Neuron (in vitro differentiated cells): ENCODE measurements at regions not wholly inside any gene's neighbourhood (a gene's known extent, or its start where the extent isn't known, plus 50 kb on each side); places are given as distances from the start of the nearest gene placed in this dataset.
"Not testable (repeated sequence)": the region's sequence is repeated elsewhere in the genome, so short reads cannot be mapped to it uniquely, and the experiment has no call there.

Experiments used
- H2AFZ ChIP-seq: one replicate; pipeline ENCODE4 v1.6.1; 2013; ENCODE audit warnings: low read depth, mild to moderate bottlenecking, inconsistent platforms, low read length, moderate library complexity
- H3K27me3 ChIP-seq: one replicate; pipeline ENCODE4 v1.6.1; 2013; ENCODE audit warnings: low read length; ENCODE audit not compliant: insufficient read depth
- H3K36me3 ChIP-seq: one replicate; pipeline ENCODE4 v1.6.1; 2013; ENCODE audit warnings: low read length; ENCODE audit not compliant: insufficient read depth
- H3K4me1 ChIP-seq: one replicate; pipeline ENCODE4 v1.6.1; 2013; ENCODE audit warnings: low read length; ENCODE audit not compliant: insufficient read depth
- H3K4me3 ChIP-seq: 2 replicates; pipeline ENCODE4 v1.5.1; 2013; ENCODE audit warnings: mild to moderate bottlenecking, low read length, moderate library complexity
- H3K9me3 ChIP-seq: one replicate; pipeline ENCODE4 v1.6.1; 2013; ENCODE audit warnings: low read length

DNA sequence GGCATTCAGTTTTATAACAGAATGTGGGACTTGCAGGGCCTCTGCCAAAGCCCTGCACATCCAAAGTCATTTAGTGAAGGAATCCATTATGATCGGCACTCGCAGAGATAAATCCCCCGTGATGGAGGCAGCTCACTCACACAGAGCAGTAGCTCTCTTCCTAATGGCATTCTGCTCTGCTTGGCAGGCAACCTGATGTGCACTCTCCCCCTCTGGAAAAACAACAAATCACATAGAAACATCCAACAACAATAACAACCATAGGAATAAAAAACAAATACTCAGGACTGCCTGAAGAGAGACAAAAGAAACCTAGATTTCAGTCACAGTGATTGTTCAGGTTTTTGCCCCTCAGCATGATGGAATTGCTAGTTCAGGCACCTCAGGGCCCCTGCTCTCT lies 59.7 kb downstream of the NAA11 start:
- Histone ChIP-seq H2AFZ (peak overlapping the region; percentile 75), H3K4me3 (no peak overlapping the region), H3K9me3 (no peaks in the 10 kb centered on the region), H3K4me1 (peaks cover 7% of the 10 kb centered on the region), H3K27me3 (no peaks in the 10 kb centered on the region), H3K36me3 (no peaks in the 10 kb centered on the region)

GRCh38 chr4:79259242-79259641 lies 66.6 kb downstream of the NAA11 start:
- Histone ChIP-seq H3K4me1 (peaks cover 8% of the 10 kb centered on the region), H2AFZ (no peak overlapping the region), H3K27me3 (no peaks in the 10 kb centered on the region), H3K9me3 (peaks cover 17% of the 10 kb centered on the region), H3K36me3 (no peaks in the 10 kb centered on the region), H3K4me3 (no peak overlapping the region)

DNA sequence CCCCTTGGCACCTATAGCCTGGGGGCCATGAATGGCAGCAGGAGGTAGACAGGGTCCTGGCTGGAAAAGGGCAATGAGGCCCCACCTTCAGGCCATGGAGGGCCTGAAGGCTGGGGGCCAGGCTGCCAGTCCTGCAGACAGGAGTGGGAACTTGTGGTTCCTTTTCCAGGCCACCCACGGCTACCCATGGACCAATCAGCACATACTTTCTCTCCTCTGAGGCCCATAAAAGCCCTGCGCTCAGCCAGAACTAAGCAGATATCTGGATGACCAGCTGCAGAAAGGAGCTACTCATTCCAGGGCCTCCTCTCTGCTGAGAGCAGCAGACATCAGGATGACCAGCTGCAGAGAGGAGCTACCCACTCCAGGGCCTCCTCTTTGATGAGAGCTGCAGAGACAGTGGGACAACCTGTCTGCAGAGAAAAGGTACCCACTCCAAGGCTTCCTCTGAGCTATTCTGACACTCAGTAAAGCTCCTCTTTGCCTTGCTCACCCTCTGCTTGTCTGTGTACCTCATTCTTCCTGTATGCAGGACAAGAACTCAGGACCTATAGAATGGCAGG lies 67.2 kb downstream of the NAA11 start:
- Histone ChIP-seq H3K4me1 (peaks cover 8% of the 10 kb centered on the region), H2AFZ (no peak overlapping the region), H3K9me3 (peaks cover 17% of the 10 kb centered on the region), H3K4me3 (no peak overlapping the region), H3K27me3 (no peaks in the 10 kb centered on the region), H3K36me3 (no peaks in the 10 kb centered on the region)

GRCh38 chr4:79257953-79258613 lies 67.8 kb downstream of the NAA11 start:
- Histone ChIP-seq H2AFZ (no peak overlapping the region), H3K4me3 (no peak overlapping the region), H3K9me3 (peaks cover 17% of the 10 kb centered on the region), H3K36me3 (no peaks in the 10 kb centered on the region), H3K27me3 (no peaks in the 10 kb centered on the region), H3K4me1 (peaks cover 8% of the 10 kb centered on the region)

GRCh38 chr4:79255793-79256192 lies 70.1 kb downstream of the NAA11 start:
- Histone ChIP-seq H2AFZ (no peak overlapping the region), H3K4me3 (no peak overlapping the region), H3K36me3 (no peaks in the 10 kb centered on the region), H3K4me1 (peaks cover 8% of the 10 kb centered on the region), H3K9me3 (peaks cover 17% of the 10 kb centered on the region), H3K27me3 (no peaks in the 10 kb centered on the region)

DNA sequence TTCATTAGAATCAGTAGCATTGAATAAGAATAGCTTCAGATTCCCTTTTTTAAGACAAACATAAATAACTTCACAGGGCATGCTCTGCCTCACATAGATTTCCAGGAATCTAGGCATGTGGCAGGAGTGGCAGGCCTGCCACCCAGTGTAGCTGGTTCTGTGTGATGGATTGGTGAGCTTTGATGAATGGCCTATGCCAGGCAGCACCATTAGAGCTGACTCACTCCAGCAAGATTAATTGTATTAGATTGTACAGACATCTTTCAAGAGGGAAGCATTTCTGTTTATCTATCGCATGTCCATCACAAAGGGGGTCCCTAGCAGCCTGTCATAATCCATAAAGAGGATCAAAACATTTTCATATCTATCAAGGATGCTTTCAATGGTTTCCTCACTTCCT lies 71.9 kb downstream of the NAA11 start:
- Histone ChIP-seq H3K4me1 (peaks cover 8% of the 10 kb centered on the region), H3K4me3 (no peak overlapping the region), H3K9me3 (peaks cover 12% of the 10 kb centered on the region), H2AFZ (no peak overlapping the region), H3K27me3 (no peaks in the 10 kb centered on the region), H3K36me3 (no peaks in the 10 kb centered on the region)

GRCh38 chr4:79253168-79253567 lies 72.7 kb downstream of the NAA11 start:
- peaks cover 8% of the 10 kb centered on the region for H3K4me1 ChIP-seq
- H3K4me3 ChIP-seq = no peak overlapping the region
- peaks cover 4% of the 10 kb centered on the region for H3K9me3 ChIP-seq
- H2AFZ ChIP-seq = no peak overlapping the region
- no peaks in the 10 kb centered on the region for H3K36me3 ChIP-seq
- H3K27me3 ChIP-seq = no peaks in the 10 kb centered on the region

- H3K36me3 ChIP-seq = no peaks in the 10 kb centered on the region
- no peaks in the 10 kb centered on the region for H3K9me3 ChIP-seq
- no peak overlapping the region for H2AFZ ChIP-seq
- no peaks in the 10 kb centered on the region for H3K27me3 ChIP-seq
- H3K4me1 ChIP-seq = peaks cover 5% of the 10 kb centered on the region
- no peak overlapping the region for H3K4me3 ChIP-seq
Observed at GRCh38 chr4:79250887-79251286, 75.0 kb downstream of the NAA11 start.

GRCh38 chr4:79249881-79250503 lies 75.9 kb downstream of the NAA11 start:
- H3K9me3 ChIP-seq = no peaks in the 10 kb centered on the region
- no peaks in the 10 kb centered on the region for H3K27me3 ChIP-seq
- no peak overlapping the region for H3K4me3 ChIP-seq
- no peak overlapping the region for H2AFZ ChIP-seq
- H3K4me1 ChIP-seq = no peaks in the 10 kb centered on the region
- no peaks in the 10 kb centered on the region for H3K36me3 ChIP-seq

- no peak overlapping the region for H2AFZ ChIP-seq
Observed at GRCh38 chr4:79248610-79249009, 77.3 kb downstream of the NAA11 start.

GRCh38 chr4:79247695-79248394 lies 78.0 kb downstream of the NAA11 start:
- Histone ChIP-seq H3K36me3 (no peaks in the 10 kb centered on the region), H3K4me3 (no peak overlapping the region), H2AFZ (no peak overlapping the region), H3K27me3 (no peaks in the 10 kb centered on the region), H3K4me1 (no peaks in the 10 kb centered on the region), H3K9me3 (no peaks in the 10 kb centered on the region)

More at GRCh38 chr4:79248610-79249009, 77.3 kb downstream of the NAA11 start:
- H3K9me3 ChIP-seq = no peaks in the 10 kb centered on the region
- H3K4me3 ChIP-seq = no peak overlapping the region
- H3K27me3 ChIP-seq = no peaks in the 10 kb centered on the region
- no peaks in the 10 kb centered on the region for H3K36me3 ChIP-seq
- no peaks in the 10 kb centered on the region for H3K4me1 ChIP-seq

DNA sequence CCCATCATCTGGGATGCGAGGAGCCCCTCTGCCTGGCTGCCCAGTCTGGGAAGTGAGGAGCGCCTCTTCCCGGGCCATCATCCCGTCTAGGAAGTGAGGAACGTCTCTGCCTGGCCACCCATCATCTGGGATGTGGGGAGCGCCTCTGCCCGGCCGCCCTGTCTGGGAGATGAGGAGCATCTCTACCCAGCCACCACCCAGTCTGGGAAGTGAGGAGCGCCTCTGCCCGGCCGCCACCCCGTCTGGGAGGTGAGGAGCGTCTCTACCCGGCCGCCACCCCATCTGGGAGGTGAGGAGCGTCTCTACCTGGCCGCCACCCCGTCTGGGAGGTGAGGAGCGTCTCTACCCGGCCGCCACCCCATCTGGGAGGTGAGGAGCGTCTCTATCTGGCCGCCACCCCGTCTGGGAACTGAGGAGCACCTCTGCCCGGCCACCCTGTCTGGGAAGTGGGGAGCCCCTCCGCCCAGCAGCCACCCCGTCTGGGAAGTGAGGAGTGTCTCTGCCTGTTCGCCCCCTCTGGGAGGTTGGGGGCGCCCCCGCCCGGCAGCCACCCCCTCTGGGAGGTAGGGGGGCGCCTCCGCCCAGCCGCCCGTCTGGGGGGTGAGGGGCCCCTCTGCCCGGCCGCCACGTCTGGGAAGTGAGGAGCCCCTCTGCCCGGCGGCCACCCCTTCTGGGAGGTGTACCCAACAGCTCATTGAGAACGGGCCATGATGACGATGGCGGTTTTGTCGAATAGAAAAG lies 80.5 kb downstream of the NAA11 start:
- not testable (repeated sequence) for H3K4me3 ChIP-seq, H2AFZ ChIP-seq, H3K9me3 ChIP-seq, H3K36me3 ChIP-seq, H3K27me3 ChIP-seq, H3K4me1 ChIP-seq

DNA sequence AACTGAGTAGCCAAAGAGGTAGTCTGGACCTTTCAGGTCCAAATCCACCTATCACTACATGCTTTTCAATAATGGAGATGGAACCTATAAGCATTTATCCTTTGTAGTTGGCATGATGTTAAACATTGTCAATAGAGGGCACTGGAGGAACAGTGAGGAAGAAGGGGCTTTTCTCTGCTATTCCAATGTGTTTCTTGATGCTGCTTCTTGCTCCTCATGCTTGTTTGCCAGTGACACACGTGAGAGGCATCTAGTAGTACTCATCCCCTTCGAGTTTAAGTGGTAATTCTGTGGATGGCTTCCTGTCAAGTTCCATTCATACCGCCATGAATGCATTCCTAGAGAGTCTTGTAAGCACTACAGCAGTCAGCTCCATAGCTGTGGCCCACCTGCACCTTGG lies 84.0 kb downstream of the NAA11 start:
- H3K4me3 ChIP-seq = no peak overlapping the region
- no peak overlapping the region for H2AFZ ChIP-seq
- peaks cover 24% of the 10 kb centered on the region for H3K4me1 ChIP-seq
- H3K9me3 ChIP-seq = no peaks in the 10 kb centered on the region
- H3K27me3 ChIP-seq = no peaks in the 10 kb centered on the region
- H3K36me3 ChIP-seq = no peaks in the 10 kb centered on the region
